Stimulated activated CD4-positive, alpha-beta T cell treated with anti-CD3 and anti-CD28 coated beads, Interleukin-4, amount 100 ng/mL, for 24 hours (primary cell): ENCODE measurements at regions not wholly inside any gene's neighbourhood (a gene's known extent, or its start where the extent isn't known, plus 50 kb on each side); places are given as distances from the start of the nearest gene placed in this dataset.

Source experiments
- DNase-seq: peaks from one replicate; pipeline ENCODE4 v3.0.0-alpha.2; 2020

GRCh38 chr1:8202182-8202905 lies 115.6 kb upstream of the SLC45A1 start:
- no peak for DNase-seq

GRCh38 chr1:8201331-8201861 lies 116.5 kb upstream of the SLC45A1 start:
- DNase-seq: no peak

GRCh38 chr1:8200317-8201115 lies 117.4 kb upstream of the SLC45A1 start:
- no peak for DNase-seq

- no peak for DNase-seq
Measured at GRCh38 chr1:8198522-8198921, 119.4 kb upstream of the SLC45A1 start.

GRCh38 chr1:8197493-8198282 lies 120.2 kb upstream of the SLC45A1 start:
- no peak for DNase-seq

DNA sequence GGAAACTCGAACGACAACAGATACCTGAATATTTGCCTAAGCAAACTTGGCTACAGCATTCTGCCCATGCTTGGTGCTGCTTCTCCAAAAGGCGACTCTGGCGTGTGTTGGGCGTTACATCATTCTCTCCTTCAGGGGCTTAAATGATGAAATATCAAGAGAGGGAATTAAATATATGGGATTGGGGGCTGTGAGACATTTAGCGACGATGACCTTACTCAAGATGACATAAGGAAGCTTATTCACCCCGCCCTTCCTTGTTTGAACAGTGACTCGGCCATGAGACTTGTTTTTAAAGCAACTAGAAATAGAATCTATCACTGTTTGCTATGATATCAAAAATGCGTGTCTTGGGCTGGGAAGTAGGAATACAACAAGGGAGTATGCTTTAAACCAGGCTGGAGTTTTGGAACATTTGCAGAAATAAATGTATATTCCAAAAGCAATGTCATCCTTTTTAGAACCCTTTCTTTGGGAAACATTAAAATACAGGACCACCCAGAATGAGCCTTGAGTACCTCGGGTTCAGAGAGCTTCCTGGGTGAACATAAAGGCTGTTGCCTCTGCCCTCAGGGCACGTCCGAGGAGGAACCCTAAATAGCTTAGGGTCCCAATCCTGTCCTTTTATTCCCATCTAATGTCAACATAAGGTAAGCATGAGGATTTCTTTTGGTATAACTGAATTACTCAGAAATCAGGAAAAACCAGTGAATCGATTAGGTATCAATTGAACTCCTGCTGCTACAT lies 123.3 kb upstream of the SLC45A1 start:
- no peak for DNase-seq

DNA sequence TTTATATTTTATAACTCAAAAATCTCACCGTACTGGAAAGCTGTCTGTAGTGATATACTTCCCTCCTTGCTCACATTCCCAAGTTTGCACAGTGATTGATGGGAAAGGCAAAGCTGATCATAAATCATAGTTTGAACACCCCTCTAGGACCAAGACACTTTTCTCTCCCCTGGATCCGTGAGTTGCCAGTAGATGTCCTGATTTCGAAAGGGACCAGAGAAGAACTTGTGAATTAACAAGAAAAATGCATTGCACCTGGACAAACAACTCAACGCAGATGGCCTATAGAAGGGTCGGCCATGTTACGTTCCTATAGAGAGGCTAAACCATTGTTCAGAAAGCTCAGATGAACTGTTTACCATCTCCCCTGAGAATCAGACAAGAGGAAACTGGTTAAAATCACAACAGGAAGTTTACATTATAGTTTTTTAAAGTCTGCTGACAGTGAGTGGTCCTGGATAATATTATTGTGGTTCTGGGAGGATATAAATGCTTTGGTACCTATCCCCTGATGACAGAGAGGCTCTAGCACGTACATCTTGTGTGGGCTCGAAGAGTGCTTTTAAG lies 124.0 kb upstream of the SLC45A1 start:
- no peak for DNase-seq

DNA sequence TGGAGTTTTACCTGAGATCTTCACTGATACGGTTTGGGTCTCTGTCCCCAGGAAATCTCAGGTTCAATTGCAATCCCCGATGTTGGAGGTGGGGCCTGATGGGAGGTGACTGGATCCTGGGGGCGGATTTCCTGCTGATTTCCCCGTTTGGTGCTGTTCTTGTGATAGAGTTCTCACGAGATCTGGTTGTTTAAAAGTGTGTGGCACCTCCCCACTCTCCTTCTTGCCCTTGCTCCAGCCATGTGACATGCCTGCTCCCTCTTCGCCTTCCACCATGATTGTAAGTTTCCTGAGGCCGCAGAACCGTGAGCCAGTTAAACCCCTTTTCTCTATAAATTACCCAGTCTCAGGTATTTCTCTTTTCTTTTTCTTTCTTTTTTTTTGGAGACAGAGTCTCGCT lies 126.4 kb upstream of the SLC45A1 start:
- no peak for DNase-seq

DNA sequence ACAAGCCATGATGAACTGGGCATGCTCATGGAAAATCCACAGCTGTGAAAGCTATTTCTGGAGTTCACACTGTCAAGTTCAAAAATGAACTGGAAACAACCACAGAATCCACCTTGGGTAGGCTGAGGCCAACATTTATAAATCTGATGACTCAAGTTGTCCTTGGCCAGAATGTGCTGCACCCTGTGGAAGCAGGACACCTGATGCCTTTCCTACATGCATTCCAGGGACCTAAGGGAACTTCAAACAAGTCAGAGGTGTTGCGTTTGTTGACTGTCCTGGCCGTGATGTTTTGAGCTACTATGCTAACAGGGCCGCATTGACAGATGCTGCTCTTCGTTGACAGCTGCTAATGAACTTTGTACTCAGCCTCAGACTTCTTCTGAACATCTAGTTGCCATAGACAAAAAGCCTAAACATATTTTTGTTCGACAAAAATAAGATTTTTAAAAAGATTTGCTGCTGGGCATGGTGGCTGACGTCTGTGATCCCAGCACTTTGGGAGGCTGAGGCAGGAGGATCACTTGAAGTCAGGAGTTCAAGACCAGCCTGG lies 127.9 kb upstream of the SLC45A1 start:
- DNase-seq: no peak

GRCh38 chr1:8185400-8185799 lies 132.5 kb upstream of the SLC45A1 start:
- DNase-seq: no peak

GRCh38 chr1:8184301-8184700 lies 133.6 kb upstream of the SLC45A1 start:
- no peak for DNase-seq

DNA sequence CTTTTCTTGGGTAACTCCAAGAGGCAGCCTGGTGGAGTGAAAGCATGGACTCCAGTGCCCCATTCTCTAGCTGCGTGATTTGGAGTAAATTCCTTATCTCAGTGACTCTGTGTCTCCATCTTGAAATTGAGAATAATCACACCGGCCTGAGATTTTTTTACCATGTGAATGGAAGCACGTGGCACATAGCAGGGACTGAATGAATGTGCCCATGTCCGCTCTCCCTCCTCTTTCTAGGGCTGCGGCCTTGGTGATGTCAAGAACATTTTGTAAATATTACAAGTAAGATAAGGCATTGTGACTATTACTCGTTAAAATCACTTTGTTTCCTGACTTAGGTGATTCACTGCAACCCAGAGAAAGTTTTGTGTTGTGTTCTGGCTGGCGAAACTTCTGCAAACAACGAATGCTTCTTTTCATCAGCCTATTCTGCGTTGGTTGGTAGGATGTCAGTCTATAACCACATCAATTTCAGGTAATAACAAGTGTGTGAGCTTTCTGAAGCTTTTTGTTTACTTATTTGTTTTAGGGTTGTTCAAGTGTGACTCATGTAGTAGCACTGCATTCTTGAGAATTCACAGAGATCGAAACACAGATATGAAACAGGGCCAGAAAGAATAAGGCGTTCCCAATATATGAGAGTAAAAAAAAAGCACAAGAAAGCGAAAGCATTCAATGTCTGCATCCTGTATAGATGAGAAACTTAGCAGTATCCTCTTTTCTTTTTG lies 135.7 kb upstream of the SLC45A1 start:
- peak; percentile 12 for DNase-seq

GRCh38 chr1:8179132-8179793 lies 138.7 kb upstream of the SLC45A1 start:
- DNase-seq: no peak

DNA sequence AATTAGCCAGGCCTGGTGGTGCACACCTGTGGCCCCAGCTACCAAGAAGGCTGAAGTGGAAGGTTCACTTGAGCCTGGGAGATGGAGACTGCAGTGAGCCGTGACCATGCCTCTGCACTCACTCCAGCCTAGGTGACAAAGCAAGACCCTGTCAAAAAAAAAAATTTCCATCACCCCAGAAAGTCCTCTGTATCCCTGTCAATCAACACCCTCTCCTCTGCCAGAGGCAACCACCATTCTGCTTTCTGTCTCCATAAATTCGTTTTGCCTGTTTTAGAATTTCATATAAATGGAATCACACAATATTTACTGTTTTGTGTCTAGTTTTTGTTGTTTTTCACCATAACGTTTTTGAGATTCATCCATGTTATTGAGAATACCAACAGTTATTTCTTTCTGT lies 141.6 kb upstream of the SLC45A1 start:
- DNase-seq: no peak

DNA sequence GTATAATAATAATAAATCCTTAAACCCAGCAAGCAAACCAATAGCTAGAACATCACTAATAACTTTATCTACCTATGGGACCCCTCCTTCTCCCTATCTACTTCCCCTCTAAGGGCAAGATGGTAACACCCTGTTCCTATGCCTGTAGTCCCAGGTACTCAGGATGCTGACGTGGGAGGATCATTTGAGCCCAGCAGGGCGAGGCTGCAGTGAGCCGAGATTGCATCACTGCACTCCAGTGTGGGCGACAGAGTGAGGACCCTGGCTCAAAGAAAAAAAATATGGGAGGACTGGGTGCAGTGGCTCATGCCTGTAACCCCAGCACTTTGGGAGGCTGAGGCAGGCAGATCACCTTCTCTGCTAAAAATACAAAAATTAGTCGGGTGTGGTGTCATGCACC lies 143.1 kb upstream of the SLC45A1 start:
- DNase-seq: no peak

DNA sequence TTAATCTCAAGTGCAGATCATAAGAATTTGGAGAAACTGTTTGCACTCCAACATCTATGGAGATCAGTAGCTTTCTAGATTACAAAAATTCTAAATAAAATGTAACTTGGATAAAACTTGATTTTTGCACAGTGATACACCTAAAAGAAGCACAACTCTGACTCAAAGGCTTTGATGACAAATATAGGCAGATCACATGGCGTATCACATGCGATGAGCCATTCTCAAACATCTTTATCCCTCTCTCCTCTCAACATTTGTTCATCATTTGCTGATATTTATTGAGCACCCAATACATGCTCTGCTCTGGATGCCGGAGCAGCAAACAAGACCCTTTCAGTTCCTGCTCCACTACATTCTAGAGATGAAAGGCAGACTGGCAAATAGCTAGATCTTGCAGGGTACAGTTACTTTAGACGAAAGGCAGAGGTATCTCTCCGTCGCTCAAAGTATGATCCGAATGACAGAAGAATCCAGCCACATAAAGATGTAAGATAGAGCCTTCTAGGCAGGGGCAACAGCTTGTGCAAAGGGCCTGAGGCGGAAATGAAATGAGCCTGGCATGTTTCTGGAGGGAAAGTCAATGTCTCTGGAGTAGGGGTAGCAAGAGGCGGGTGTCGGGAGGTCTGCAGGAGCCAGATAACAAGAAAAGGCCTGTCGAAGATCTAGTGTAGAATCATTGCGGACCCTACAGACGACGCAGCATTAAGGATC lies 145.8 kb upstream of the ERRFI1 start:
- no peak for DNase-seq

- DNase-seq: no peak
Measured at GRCh38 chr1:8170059-8170835, 144.1 kb upstream of the ERRFI1 start.

GRCh38 chr1:8169364-8170058 lies 143.4 kb upstream of the ERRFI1 start:
- DNase-seq: peak; percentile 50

GRCh38 chr1:8167936-8168335 lies 141.8 kb upstream of the ERRFI1 start:
- no peak for DNase-seq
